GM18861 (cell line): ENCODE measurements at regions not wholly inside any gene's neighbourhood (a gene's known extent, or its start where the extent isn't known, plus 50 kb on each side); places are given as distances from the start of the nearest gene placed in this dataset.

Experiments
- ATAC-seq: cut with Tn5 transposase; IDR thresholded peaks from one replicate; pipeline ENCODE4 v1.9.1; 2021; ENCODE audit not compliant: unreplicated experiment

DNA sequence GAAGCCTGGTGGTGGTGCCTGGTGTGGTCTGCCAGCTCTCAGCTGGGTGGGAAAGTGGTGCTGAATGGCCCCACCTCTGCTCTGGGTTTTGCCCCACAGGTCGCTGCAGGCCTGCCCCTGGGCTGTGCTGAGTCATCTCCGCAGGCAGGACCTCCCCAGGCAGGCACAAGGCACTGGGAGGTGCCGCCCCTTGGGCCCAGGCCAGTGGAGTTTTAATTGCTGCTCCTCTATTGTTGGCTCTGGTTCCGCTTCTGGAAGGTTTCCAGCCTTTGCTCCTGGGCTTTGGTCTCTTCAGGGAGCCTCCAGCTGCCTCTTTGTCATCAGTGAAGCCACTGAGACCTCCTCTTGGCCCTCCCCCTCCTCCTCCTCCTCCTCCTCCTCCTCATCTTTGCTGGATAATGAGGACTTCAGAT lies 180.3 kb upstream of the GRB10 start:
- ATAC-seq = peak; percentile 68

DNA sequence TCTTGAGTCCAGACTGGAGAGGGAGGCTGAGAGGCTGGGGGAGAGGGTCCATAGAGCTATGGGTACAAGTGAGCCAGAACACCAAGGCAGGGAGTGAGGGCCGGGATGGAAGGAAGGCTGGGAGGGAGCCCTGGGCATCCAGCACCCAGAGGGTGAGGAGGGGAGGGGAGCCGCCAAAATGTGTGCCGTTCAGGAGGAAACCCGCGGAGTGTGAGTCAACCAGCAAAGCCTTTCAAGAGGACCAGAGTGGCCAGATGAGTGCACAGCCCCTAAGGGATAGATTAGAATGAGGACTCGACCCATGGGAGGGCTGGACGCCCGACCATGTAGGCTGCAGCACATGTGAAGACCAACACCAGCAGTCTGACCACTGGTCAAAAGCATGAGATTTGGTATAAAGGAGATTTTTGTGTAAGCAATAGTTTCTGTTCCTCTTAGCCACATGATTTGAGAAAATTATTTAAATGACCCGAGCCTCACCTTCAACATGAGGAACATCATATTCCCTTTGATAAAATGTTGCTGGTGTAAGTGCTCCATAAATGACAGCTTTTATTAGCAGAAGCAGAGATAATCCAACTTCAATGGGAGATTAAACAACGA lies 179.7 kb upstream of the GRB10 start:
- peak; percentile 50 for ATAC-seq

DNA sequence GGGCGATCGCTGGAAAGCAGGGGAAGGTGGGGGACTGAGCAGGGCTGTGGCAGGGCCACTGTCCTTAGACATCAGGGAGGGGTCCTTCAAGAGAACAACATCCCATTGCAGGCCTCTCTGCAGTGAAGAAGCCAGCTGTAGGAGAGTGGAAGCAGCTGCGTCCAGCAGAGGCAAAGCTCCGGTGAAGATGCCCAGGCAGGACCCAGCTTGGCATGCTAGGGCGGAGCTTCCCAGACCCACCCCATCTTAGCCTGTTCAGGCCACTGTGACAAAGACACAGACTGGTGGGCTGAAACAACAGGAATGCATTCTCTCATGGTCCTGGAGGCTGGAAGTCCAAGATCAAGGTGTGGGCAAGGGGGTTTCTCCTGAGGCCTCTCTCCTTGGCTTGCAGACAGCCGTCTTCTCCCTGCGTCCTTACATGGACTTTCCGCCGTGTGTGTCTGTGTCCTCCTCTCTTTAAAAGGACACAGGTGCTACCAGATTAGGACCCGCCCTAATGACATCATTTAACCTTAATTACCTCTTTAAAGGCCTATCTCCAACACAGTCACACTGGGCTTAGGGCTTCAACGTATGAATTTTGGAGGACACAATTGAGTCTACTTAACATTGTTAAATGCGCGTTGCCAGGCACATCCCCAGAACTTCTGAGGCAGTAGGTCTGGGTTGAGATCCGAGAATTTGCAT lies 178.1 kb upstream of the GRB10 start:
- ATAC-seq = no peak

DNA sequence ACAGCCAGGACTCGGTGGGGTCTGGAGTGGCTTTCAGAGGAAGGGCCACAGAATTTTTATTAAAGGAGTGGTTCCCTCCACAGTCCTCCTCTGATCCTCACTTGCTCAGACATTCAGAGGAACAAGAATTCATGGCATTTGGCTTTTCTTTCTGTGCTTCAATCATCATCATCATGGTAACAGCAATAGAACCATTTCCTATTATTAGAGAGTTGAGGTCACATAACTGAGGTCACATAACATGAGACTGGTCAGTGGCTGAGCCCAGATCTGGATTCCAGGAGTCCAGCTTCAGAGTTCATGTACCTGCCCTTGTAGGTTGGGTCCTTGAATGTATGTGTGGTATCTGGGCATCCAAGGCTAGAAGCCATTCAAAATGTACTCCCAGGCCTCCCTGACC lies 177.3 kb upstream of the GRB10 start:
- ATAC-seq = no peak

DNA sequence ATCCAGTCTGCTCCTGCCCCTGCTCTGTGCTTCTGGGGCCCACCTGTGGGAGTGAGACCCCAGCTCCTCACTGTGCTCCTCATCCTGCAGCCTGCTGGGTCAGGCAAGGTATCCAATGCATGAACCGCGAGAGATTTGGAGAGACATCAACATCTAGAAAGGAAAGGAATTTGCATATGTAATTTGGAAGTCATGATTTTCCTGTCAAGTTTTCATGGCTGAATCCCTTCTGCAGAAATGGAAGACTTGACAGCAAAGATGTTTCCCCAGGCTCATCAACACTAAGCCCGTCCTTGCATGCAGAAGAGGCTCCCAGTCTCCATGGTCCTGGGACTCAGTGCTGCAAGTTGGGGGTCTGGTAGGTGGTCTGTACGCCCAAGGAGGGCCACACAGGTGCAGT lies 176.9 kb upstream of the GRB10 start:
- ATAC-seq = no peak

DNA sequence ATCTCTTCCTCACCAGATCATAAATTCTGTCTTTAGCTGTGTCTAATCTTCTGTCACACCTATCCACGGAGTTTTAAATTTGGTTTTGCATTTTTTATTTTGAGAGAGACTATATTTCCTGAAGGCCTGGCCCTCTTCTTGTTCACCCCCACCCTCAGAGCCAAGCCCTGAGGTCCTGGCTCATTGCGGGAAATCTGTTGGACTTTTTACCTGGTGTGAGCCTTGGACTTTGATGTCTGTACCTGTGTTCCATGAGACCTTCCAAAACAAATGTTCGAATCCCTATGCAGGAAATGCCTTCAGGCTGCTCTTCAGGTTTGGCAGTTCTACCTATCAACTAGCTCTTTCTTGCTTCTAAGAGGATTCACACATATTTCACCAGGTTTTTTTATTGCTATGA lies 175.2 kb upstream of the GRB10 start:
- ATAC-seq = no peak

DNA sequence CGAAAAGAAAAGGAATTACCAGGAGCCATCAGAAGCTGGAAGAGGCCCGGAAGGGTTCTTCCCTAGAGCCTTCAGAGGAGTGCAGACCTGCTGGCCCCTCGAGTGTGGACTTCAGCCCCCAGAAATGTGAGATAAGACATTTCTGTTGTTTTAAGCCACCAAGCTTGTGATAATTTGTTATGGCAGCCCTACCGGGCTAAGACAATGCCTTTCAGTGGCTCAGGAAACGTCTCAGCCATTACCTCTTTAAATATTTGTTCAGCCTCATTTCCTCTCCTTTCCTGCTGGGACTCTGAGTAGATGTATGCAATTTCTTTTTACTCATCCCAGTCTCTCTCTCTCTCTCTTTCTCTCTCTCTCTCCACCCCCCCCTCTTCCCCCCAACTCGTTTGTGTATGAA lies 174.7 kb upstream of the GRB10 start:
- no peak for ATAC-seq

DNA sequence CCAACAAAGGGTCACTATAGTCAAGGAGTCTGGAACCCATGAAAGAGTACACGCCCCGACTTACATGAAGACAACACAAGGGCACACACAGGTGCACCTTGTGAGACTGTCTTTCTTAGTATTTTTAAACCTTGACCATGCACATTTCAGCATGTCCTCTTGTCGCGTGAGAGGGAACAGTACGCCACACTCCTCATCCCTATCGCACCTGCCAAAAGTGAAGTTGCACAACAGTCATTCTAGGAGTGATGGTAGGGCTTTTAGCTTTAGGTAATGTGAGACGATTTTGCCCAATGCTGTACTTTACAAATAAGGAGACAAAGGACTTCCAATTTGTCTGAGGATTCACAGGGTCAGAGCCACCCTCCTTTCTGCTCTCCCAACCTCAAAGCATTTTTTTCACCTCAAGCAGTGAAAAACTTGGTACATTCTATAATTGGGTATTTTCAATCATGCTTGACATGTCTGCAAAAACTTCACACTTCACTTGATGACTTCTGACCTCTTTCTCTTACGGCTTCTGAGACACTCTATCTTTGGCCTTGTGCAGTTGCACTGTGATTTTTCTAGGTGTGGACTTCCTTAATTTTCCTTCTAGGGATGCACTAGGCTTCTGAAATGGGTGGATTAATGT lies 173.9 kb upstream of the GRB10 start:
- no peak for ATAC-seq

DNA sequence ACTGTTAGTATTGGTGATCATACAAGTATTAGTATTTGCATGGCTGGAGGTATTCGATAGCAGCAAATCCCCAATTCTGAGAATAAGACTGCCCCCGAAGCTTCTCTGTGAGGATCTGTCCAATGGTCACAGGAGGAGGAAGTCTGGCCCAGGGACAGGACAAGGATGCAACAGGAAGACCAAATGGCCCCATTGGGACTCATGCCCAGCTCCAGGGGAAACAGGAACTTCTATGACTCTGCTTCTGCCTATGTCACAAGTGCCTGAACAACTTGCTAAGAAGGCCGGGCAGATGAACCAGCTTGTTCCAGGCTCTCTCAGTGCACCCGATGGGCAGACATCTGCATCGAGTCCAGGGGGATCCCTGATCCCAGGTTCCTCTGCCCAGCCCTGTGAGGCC lies 172.0 kb upstream of the GRB10 start:
- no peak for ATAC-seq

DNA sequence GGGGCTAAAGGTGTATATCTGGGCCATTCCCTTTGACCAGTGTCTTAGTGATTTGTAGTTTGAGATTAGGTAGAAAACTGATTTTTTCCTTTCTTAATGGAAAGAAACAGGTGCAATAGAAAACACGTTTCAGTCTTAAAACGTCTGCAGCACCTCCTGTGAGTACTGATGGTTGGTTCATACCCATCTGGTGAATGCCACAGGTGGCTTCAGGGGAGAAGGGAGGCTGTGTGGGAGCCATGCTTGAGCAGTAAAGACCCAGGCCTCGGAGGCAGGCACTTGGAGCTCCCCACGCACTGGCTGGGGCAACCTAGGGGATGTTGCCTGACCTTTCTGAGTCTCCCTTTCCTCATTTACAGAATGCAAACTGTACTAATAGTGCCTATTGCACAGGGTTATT lies 171.5 kb upstream of the GRB10 start:
- no peak for ATAC-seq

DNA sequence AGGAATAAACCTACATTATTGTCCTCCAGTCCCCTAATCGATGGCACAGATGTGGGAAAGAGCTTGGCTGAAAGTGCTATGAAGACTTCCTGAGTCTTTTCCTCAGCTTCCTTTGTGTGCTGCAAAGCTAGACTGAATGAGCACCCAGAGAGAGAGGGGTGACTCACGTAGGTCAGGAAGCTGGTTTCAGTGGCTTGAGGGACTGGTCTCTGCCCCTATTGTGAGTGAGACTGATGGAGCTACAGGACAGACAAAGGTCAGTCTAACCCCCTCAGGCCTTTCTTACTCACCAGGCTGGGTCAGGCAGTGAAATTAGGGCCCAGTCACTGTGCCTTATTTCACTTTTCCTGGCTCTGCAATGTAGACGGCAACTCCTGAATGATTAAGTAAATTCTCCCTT lies 171.1 kb upstream of the GRB10 start:
- no peak for ATAC-seq

DNA sequence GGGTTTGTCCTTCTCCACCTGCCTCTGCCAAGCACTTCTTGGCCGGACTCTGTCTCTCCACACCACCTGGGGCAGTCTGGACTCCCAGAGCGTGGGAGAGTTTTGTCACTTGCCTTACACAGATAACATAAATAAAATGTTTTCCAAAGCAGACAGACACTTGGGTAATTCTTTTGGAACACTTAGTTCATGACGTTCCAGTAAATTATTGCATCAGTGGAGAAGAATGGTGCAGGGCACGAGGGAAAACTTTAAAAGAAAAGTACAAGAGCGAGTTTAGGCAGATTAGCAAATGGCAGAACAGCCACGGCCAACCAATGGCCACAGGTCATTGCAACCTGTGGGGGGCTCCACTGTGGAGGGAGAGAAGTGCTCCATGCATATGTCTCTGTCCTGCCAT lies 170.6 kb upstream of the GRB10 start:
- ATAC-seq = no peak

DNA sequence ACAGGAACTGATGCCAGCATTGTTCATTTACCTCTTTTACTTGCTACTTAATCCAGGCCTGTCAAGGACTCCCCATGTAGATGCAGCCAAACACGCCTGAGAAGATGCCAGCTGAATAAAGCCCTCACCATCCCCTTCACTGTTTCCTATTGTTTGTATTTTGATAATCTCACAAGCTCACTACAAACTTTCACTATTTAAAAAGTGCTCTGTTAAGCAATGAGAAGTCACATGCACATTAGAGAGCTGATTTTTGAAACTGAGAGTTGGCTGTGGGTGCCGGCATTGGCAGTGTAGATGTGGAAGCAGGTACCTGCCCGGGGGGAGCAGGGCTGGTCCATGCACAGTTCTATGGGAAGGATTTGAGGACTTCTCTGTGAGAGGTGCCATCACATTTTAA lies 169.8 kb upstream of the GRB10 start:
- ATAC-seq = no peak

DNA sequence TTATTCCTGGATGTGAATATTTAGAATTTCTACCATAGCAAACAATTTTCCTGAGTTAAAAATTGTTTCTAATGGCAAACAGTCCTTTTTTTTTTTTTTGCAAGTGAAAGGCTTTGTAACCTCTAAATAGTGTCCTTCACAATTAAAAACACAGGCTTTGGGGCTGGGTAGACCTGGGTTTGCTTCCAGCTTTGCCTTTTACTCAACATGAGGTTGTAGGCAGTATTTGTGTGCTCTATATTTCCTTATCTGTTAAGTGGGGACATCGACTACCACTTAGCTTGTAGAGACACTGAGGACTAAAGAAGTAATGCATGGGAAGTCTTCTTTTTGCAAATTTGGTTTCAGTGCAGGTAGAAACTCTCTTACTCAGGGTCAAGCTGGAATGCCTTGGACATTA lies 169.4 kb upstream of the GRB10 start:
- ATAC-seq = no peak

DNA sequence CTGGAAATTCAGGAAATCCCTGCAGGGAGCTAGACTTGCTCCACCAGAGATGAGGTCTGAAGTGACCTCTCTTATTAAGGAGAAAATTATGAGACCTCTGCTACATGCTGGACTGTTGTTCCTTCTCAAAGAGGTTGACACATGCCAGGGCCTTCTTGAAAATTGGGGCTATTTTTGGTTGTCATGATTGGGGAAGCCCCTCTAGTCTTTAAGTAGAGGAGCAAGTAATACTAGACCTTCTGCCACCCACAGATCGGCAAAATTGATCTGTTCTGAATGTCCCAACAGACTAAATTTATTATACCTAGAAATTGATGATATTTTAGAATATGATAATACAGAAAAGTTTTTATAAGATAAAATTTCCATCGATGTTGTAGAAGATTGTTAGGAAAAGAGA lies 160.8 kb upstream of the GRB10 start:
- no peak for ATAC-seq

DNA sequence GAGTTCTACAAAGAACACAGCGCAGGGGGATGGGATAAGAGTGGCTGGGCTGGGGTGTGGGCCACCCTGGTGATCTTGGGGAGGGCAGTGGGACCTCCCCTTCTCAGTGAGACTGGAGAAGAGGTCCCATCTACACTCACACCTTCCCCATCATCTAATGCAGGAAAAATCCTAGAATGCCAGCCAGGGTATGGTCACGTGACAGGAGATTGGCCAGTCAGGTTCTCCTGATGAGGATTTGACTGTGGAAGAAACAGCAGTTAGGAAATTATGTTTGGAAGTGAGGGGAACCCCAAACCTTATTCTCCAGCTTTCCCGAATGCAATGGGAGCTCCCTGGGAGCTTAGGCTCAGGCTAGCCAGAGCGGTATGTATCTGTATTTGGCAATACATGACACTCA lies 158.8 kb upstream of the GRB10 start:
- no peak for ATAC-seq

DNA sequence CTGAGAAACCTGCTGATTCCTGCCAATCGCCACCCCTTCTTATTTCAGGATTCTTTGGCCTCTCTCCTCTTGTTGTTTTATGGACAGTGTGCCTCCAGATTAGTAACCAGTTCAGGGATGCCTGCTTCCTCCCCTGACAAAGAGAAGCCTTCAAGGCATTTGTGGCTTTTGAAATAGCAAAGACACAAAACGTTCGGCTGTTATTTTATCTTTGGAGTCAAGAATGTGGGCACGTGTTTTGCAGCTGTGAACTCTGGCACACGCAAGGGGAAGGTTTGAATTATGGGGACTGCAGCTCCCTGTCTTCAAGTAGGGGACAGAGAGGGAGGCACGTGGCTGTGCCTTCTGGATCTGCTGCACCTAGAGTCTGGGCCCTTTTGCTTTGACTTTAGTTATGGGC lies 157.9 kb upstream of the GRB10 start:
- ATAC-seq = no peak

DNA sequence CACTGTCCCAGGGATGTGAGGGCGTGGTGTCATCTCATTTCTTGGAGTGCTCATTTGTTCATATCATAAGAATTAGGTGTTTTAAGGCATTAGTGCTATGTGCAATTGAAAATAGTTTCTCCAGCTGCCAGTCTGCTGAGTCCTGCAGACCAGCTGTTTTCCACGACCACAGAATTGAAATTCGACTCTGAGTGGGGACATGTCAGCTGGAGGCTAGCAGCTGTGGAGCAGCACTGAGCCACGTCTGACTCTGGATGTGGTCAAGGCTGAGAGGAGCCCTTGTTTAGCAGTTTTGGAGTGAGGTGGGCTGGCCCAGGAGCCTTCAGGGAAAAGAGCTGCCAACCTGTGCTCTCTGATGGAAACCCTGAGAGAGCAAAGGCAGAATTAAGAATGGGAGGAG lies 156.3 kb upstream of the GRB10 start:
- no peak for ATAC-seq

DNA sequence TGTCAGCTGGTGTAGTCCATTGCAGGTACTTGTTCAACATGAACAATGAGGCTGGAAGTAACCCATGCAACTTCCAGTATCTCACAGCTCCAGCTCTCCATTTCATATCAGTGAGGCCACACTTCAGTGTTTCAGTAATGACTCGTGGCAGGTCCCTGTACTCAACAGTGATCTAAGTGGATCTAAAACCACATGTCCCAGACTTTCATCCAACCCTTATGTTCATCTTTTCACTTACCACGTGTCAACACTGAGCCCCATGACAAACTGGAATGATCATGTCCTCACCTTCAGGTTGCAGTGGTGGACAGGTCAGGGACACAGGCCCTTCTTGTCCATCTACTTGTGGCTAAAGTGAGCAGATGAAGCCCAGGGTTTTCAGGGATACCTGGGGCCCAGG lies 155.0 kb upstream of the GRB10 start:
- no peak for ATAC-seq

DNA sequence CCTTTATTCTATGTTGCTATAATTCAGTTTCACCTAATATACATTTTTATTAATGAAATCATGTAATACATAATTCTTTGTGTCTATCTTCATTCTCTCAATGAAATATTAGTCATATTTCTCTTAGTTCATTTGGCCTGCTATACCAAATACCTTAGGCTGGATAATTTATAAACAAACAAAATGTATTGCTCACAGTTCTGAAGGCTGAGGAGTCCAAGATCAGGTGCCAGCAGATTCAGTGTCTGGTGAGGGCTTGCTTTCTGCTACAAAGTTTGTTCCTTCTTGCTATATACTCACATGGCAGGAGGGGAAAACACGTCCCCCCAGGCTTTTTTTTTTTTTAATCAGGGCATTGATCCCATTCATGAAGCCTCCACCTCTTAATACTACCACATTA lies 143.4 kb upstream of the GRB10 start:
- no peak for ATAC-seq

DNA sequence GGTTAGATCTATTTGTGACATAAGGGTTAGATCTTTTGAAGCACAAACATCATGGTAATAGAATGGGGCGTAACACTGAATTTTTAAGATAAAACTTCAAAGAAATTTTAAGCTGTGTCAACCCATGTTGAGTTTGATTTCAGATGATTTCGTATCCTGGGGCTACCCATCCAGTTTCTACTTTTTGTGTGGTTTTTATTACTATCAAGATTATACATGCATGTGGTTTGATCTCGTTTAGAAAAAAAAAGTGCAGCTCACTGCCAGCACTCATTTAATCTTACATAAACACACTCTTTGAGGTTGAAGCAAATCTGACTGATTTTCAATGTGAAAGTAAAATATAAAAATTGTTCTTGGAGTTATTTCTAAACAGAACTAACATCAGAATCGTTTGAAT lies 140.8 kb upstream of the GRB10 start:
- ATAC-seq = no peak

DNA sequence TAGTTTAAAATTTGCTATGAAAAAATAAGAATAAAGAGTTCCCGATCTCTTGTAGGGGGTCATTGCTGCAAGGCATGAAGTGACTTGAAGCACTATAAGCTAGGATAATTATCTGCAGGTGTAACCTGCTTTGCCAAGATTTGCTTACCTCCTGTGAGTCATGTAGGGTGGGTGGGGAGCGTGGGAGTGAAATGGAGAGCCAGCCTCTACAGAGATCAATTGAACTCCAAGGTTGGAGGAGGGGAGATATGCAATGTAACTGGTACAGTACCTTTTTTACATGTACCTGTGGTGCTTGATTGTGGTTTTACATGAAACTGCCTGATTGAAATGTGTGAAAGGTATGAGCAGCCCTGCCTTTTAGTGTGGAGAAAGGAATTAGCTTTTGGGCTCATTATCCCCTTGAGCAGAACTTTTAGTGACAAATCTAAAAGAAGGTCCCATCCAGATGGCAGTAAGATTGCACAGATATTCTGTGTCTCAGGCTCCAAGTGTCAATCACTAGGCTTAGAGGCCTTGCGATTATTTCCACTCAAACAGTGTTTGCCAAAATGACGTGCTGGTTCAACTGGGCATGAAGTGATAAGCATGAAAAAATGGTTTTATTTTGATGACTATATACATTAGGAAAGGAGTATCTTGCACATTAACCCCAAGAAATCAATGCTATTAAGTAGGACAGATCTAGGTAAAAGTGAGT lies 138.6 kb upstream of the GRB10 start:
- no peak for ATAC-seq
